ENCODE measurements at regions not wholly inside any gene's neighbourhood (a gene's known extent, or its start where the extent isn't known, plus 50 kb on each side); places are given as distances from the start of the nearest gene placed in this dataset.
"Not testable (repeated sequence)": the region's sequence is repeated elsewhere in the genome, so short reads cannot be mapped to it uniquely, and the experiment has no call there.

DNA sequence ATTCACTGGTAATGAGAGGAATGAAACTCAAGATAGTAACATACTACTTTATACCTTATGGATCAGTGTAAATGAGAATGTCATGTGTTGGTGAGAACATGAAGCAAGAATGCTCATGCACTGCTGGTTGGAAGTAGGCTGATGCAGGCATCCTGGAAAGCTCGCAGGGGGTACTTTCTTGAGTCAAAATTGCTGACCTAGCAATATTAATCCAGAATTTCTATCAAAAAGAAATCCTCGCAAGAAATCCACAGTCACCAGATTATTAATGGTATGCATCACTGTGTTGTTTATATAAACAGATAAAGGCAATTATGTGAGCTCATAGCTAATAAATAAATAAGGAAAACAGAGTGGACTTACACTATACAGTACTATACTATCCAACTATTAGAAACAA is 713.7 kb upstream of the PKDCC start:
- TF ChIP-seq, protein P1, sequence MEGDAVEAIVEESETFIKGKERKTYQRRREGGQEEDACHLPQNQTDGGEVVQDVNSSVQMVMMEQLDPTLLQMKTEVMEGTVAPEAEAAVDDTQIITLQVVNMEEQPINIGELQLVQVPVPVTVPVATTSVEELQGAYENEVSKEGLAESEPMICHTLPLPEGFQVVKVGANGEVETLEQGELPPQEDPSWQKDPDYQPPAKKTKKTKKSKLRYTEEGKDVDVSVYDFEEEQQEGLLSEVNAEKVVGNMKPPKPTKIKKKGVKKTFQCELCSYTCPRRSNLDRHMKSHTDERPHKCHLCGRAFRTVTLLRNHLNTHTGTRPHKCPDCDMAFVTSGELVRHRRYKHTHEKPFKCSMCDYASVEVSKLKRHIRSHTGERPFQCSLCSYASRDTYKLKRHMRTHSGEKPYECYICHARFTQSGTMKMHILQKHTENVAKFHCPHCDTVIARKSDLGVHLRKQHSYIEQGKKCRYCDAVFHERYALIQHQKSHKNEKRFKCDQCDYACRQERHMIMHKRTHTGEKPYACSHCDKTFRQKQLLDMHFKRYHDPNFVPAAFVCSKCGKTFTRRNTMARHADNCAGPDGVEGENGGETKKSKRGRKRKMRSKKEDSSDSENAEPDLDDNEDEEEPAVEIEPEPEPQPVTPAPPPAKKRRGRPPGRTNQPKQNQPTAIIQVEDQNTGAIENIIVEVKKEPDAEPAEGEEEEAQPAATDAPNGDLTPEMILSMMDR (IDR thresholded peaks at IDR 0.05; ENCODE audit: insufficient read depth, low read depth, low read length, missing control alignments) = no peak
- DNase-seq (ENCODE audit: low read depth) = no peak
- H3K4me3 ChIP-seq (ENCODE audit: low read depth, low read length) = no peak overlapping the region

DNA sequence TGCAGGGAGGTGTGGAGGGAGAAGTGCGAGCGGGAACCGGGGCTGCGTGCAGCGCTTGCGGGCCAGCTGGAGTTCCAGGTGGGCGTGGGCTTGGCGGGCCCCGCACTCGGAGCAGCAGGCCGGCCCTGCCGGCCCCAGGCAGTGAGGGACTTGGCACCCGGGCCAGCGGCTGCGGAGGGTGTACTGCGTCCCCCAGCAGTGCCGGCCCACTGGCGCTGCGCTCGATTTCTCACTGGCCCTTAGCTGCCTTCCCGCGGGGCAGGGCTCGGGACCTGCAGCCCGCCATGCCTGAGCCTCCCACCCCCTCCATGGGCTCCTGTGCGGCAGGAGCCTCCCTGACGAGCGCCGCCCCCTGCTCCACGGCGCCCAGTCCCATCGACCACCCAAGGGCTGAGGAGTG is 712.2 kb upstream of the PKDCC start:
- H3K4me3 ChIP-seq (ENCODE audit: low read depth, low read length); DNase-seq (ENCODE audit: low read depth): not testable (repeated sequence)

DNA sequence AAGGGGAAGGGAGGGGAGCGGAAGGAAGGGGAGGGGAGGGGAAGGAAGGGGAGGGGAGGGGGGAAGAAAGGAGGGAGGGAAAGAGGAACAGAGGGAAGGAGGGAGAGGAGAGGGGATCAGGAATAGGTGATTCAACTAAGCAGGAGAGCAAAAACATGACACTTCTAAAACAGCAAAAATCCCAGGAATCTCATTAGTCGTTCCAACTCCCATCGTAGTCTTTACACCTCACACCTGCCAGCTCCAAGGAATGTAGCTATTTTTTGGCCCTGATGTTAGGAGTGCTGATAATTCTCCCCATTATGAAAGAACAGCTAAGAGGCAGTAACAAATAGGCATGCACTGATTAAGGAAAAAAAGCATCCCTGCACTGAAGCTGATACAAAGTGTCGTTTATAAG is 709.9 kb upstream of the PKDCC start:
- TF ChIP-seq, protein P1 (IDR thresholded peaks at IDR 0.05; ENCODE audit: insufficient read depth, low read depth, low read length, missing control alignments) = no peak
- no peak overlapping the region for H3K4me3 ChIP-seq (ENCODE audit: low read depth, low read length)
- DNase-seq (ENCODE audit: low read depth) = no peak

DNA sequence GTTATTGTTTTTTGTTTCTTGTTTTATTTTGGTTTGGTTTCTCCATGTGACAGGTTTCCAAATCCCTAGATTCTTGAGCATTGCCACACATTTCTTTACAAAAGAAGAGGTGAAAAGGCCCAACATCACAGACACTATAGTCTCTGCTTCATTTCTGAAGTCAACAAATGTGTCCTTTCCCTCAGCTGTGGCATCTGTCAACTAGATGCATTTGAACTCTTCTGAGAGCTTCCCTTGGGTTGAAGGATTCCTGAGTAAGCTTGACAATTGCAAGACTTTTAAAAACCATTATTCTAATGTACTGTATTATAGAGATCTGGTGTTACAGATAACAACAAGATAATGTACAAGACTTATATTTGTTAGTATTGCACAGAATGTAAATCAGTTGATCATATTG is 703.3 kb upstream of the PKDCC start:
- DNase-seq (ENCODE audit: low read depth) = no peak
- TF ChIP-seq, protein P1 (IDR thresholded peaks at IDR 0.05; ENCODE audit: insufficient read depth, low read depth, low read length, missing control alignments) = no peak
- no peak overlapping the region for H3K4me3 ChIP-seq (ENCODE audit: low read depth, low read length)

DNA sequence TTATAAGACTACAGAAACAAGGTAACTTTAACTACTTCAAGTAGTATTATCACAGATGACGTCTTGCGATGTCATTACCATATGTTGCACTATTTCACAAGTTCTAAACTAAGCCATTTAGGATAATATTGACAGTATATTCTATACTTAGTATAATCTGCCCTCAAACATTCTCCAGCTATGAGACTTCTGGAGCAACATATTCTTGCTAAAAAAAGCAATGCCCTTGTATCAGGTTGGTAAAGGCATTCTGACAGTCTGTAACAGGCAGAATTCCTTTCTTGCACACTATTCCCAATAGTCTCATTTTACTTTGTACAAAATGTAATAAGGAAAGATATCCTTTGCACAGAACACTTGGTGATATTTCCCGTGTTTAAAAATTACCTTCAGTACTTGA is 694.8 kb upstream of the PKDCC start:
- no peak for DNase-seq (ENCODE audit: low read depth)
- TF ChIP-seq, protein P1 (IDR thresholded peaks at IDR 0.05; ENCODE audit: insufficient read depth, low read depth, low read length, missing control alignments) = no peak
- H3K4me3 ChIP-seq (ENCODE audit: low read depth, low read length) = no peak overlapping the region

DNA sequence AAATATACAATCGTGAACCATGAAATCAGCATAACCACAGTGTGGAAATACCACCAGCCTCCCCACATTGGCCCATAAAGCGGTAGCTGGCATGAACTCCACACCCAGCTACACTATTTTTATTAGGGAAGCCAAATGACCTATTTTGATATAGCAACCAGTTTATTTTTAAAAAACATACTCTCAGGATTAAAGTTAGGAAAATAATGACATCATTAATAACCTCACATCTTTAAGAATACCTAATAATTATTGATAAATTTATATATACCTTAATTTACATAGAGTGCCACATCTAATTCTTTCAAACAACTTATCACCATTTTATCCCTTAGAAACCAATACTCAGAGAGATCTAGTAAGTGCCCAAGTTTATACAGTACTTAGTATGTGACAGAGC is 692.0 kb upstream of the PKDCC start:
- no peak overlapping the region for H3K4me3 ChIP-seq (ENCODE audit: low read depth, low read length)
- TF ChIP-seq, protein P1 (IDR thresholded peaks at IDR 0.05; ENCODE audit: insufficient read depth, low read depth, low read length, missing control alignments) = no peak
- no peak for DNase-seq (ENCODE audit: low read depth)

DNA sequence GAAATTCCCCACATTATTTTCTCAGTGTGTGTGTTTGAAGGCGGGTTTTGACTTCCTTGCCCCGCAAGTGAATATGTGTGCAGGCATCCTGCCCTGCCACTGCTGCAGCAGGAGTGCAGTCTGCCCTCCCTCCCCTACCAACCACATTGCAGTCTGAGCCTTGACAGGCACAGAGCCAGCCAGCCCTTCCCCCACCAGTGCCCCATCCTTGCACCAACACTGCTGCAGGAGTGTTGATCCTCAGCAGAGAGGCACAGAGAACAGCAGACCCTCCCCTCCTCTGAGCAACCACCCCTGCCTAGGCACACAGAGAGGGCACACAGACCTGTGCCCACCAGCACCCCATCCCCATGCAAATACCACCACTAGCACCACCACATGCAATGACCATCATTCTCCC is 683.0 kb upstream of the PKDCC start:
- TF ChIP-seq, protein P1 (IDR thresholded peaks at IDR 0.05; ENCODE audit: insufficient read depth, low read depth, low read length, missing control alignments) = no peak
- no peak for DNase-seq (ENCODE audit: low read depth)
- no peak overlapping the region for H3K4me3 ChIP-seq (ENCODE audit: low read depth, low read length)

DNA sequence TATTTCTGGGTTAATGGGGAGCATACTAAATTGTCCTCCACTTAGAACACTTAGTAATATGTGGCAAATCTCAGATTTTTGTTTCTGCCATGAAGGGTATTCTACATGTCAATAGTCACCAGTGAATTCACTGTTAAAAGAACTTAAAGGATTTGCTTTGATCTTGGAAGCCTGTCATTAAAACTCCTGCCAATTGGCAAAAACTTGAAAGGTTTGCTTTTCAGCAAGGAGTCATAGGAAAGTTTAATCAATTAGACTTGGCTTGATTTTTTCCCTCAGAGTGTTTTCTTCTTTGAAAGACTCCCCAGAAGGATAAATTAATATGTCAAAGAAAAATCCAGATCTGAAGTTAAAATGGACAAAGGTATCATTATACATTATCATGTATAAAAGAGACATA is 671.9 kb upstream of the PKDCC start:
- TF ChIP-seq, protein P1 (IDR thresholded peaks at IDR 0.05; ENCODE audit: insufficient read depth, low read depth, low read length, missing control alignments) = no peak
- DNase-seq (ENCODE audit: low read depth) = no peak
- no peak overlapping the region for H3K4me3 ChIP-seq (ENCODE audit: low read depth, low read length)

All from GM12865 (cell line).